Psoas muscle (tissue), 7 donors: ENCODE measurements at regions not wholly inside any gene's neighbourhood (a gene's known extent, or its start where the extent isn't known, plus 50 kb on each side); places are given as distances from the start of the nearest gene placed in this dataset.
"Not testable (repeated sequence)": the region's sequence is repeated elsewhere in the genome, so short reads cannot be mapped to it uniquely, and the experiment has no call there.

Source experiments
- ATAC-seq, 4 donors: fragments of 200-7000 bp; cut with Tn5 transposase; one replicate each; pipeline ENCODE4 v1.9.1; 2020; ENCODE audit warnings: moderate library complexity in 3 of 4, mild to moderate bottlenecking in 2 of 4
- DNase-seq, 2 donors: peaks; one replicate each; pipeline ENCODE4 v3.0.0-alpha.2; 2020
- H3K27ac ChIP-seq: fragments of 200-600 bp; one replicate; pipeline ENCODE4 v1.8.0; 2022
- H3K27me3 ChIP-seq, 3 donors: fragments of 200-600 bp in 1 of 3; one replicate each; pipeline versions ENCODE4 v1.6.1 to v1.8.0; 2013 to 2022; ENCODE audit warnings: low read length in 2 of 3, mild to moderate bottlenecking in 2 of 3, moderate library complexity in 1 of 3; ENCODE audit not compliant: insufficient read depth in 3 of 3
- H3K36me3 ChIP-seq, 2 donors: fragments of 200-600 bp in 1 of 2; one replicate each; pipeline versions ENCODE4 v1.6.1 to v1.8.0; 2013 to 2022; ENCODE audit warnings: low read depth in 1 of 2, mild to moderate bottlenecking in 1 of 2, moderate library complexity in 1 of 2; ENCODE audit not compliant: insufficient read depth in 1 of 2
- H3K4me1 ChIP-seq: fragments of 200-600 bp; one replicate; pipeline ENCODE4 v1.8.0; 2022
- H3K4me3 ChIP-seq: fragments of 200-600 bp; one replicate; pipeline ENCODE4 v1.8.0; 2022; ENCODE audit warnings: mild to moderate bottlenecking
- H3K9me3 ChIP-seq: fragments of 200-600 bp; one replicate; pipeline ENCODE4 v1.8.0; 2022
- WGBS, 3 donors: extraction: QIAGEN DNeasy Blood & Tissue Kit; methylation state at CpG; one replicate each; pipeline versions ENCODE4 v1.1.6 to v1.1.7; 2013; 5-methylcytosine and 5-hydroxymethylcytosine counted together
- intact Hi-C, 2 donors: fragments of 100-400 bp; cut with DNase I; formaldehyde crosslinking; loops; one replicate each; pipeline versions ENCODE4 v1.11.0 to v1.14.2; 2022
- TF ChIP-seq, protein P1 (sequence below): fragments of 200-600 bp; IDR thresholded peaks from one replicate; pipeline ENCODE4 v1.8.0; 2022; ENCODE audit warnings: antibody characterized with exemption
- donor health status: healthy with polysubstance abuse.
- donor health status: DM: no; HTN: no; CAD: no; lungs with moderate emphysema.
- donor health status: Bipolar disorder and iron deficiency.
- donor health status: healthy.
- donor health status: DM: yes; HTN: yes; CAD: no.
- donor health status: DM: no; HTN: no; CAD: no.
- donor health status: DM: yes; HTN: yes; CAD: no.

DNA sequence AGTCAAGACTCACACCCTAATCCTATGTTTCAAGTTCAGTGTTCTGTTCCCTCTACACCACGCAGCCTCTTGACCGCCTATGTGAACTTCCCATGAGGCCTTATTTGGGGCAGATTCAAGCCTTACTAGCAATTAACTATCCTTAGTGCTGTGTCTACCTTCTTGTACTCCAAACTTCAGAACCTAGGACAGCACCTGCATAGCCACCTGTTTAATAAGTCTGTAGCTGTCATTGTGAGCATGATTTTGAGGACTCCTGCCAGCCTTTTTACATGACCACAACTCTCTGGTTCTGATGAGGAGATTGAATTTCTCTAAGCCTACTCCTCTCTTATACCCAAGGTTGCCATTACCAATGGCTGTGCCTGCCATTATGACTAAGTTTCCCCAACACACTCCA is 50.8 kb upstream of the PCSK1 start:
- 44 to 51% (median 48%) methylated on average over 2 of the region's 2 CpGs for WGBS, 3 donors
- ATAC-seq (no peak), DNase-seq (no peak)
- TF ChIP-seq, protein P1, sequence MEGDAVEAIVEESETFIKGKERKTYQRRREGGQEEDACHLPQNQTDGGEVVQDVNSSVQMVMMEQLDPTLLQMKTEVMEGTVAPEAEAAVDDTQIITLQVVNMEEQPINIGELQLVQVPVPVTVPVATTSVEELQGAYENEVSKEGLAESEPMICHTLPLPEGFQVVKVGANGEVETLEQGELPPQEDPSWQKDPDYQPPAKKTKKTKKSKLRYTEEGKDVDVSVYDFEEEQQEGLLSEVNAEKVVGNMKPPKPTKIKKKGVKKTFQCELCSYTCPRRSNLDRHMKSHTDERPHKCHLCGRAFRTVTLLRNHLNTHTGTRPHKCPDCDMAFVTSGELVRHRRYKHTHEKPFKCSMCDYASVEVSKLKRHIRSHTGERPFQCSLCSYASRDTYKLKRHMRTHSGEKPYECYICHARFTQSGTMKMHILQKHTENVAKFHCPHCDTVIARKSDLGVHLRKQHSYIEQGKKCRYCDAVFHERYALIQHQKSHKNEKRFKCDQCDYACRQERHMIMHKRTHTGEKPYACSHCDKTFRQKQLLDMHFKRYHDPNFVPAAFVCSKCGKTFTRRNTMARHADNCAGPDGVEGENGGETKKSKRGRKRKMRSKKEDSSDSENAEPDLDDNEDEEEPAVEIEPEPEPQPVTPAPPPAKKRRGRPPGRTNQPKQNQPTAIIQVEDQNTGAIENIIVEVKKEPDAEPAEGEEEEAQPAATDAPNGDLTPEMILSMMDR: no peak
- Histone ChIP-seq H3K4me1 (no peaks in the 10 kb centered on the region), H3K4me3 (no peak overlapping the region), H3K9me3 (no peaks in the 10 kb centered on the region), H3K27ac (no peak overlapping the region), H3K27me3 (no peaks in the 10 kb centered on the region), H3K36me3 (no peaks in the 10 kb centered on the region)
- intact Hi-C loops: no loop called here

DNA sequence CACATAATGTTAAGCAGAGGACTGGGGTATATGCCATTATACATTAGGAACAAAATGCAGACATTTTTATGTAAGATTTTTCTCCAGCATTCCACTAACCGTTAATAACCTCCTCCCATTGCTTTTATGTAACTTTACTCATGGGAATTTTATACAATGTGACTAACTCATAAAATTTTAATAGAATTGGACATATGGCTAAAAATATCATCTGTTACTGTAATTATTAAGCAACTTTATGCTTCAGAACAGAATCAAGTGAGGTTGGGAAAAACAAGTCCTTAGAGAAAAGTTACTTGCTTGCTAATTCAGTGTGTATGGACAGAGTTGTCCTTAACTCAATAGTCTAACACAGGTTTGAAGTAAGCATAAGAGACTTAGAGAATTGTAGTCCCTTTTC is 54.8 kb upstream of the PCSK1 start:
- Histone ChIP-seq H3K4me1 (no peaks in the 10 kb centered on the region), H3K27ac (no peak overlapping the region), H3K27me3 (no peaks in the 10 kb centered on the region), H3K36me3 (no peaks in the 10 kb centered on the region), H3K9me3 (no peaks in the 10 kb centered on the region), H3K4me3 (no peak overlapping the region)
- intact Hi-C loops: no loop called here
- TF ChIP-seq, protein P1: no peak
- ATAC-seq (no peak), DNase-seq (no peak)
- 34 to 43% (median 39%) methylated on average over 1 of the region's 1 CpG for WGBS, 3 donors

DNA sequence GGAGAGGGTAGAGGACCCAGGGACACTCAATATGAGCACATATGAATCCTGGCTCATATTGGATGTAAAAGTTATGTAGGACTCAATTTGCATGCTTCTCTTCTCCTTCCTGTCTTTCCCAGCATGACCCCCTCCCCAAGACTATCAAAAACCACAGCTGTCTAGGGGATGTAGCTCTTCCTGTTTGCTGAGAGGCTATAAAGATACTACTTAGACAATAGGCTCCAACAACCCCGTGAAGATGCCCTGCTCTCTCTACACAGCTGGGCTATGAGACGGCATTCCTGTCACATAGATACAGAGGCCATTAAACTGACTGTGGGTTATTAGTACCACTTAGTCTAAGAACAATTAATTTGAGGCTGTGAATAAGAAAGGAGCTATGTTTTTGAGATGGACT is 56.5 kb upstream of the PCSK1 start:
- 40 to 49% (median 45%) methylated on average over 2 of the region's 2 CpGs for WGBS, 3 donors

DNA sequence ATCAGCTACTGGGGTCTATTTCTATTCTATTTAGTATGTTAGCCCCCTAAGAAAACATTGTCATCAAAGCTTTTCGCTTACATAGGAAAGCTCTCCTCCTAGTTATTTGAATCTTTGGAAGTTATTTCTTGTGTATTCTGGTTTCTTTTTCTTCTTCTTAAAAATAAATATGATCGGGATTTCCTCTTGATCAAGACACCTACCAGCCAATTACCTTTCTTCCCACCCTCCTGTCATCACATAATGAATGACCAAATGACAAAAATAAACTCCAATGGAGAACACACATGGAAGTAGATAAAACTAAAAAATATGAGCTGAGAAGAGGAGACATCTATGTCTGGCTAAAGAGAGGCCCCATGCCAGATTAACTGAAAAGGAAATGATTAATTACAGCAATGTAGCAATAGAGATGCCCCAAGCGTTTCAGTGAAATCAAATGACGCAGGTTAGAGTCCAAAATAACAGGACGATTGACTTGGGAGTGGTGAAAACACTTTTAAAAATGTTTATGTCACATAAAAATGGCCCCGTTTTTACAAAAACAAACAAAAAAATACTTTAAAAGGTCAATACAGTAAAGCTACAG is 59.5 kb upstream of the PCSK1 start:
- H3K4me3 ChIP-seq: no peak overlapping the region
- TF ChIP-seq, protein P1: no peak
- no peaks in the 10 kb centered on the region for H3K9me3 ChIP-seq
- DNase-seq: no peak
- WGBS, 3 donors: 69 to 74% (median 72%) methylated on average over 6 of the region's 6 CpGs
- H3K36me3 ChIP-seq: no peaks in the 10 kb centered on the region
- H3K27ac ChIP-seq: no peak overlapping the region
- no peaks in the 10 kb centered on the region for H3K4me1 ChIP-seq
- no peak for ATAC-seq
- H3K27me3 ChIP-seq: no peaks in the 10 kb centered on the region
- intact Hi-C loops: no loop called here

More for the DNA sequence above, 56.5 kb upstream of the PCSK1 start:
- Histone ChIP-seq H3K27me3 (no peaks in the 10 kb centered on the region), H3K9me3 (no peaks in the 10 kb centered on the region), H3K36me3 (no peaks in the 10 kb centered on the region), H3K4me3 (no peak overlapping the region), H3K27ac (no peak overlapping the region), H3K4me1 (no peaks in the 10 kb centered on the region)
- TF ChIP-seq, protein P1: no peak
- intact Hi-C loops: no loop called here
- ATAC-seq: no peak
- DNase-seq: no peak

DNA sequence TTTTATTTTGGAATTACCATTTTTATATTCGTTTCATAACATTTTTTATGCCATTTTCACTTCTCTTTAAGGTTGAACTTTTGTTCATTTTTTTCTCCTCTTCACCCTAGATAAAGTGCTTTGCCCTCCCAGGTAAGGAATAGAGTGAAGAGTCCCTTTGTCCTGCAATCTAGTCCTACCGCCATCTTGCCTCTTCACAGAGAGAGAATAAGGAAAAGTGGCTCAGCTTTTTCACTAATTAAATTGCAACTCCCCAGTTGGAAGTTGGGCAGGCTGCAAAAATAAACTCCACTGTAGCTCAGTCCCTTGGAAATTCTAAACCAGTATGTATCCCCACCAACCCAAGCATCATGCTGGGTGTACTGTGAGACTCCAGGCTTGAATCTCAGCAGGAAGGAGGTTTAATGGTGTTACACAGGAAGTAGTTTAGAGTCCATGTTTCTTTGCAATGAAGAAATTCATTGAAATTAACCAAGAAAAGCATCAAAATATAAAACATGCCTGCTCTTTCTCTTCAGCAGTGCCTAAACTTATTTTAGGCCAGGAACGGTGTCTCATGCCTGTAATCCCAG is 60.3 kb upstream of the PCSK1 start:
- Histone ChIP-seq H3K27ac (no peak overlapping the region), H3K4me3 (no peak overlapping the region), H3K27me3 (no peaks in the 10 kb centered on the region), H3K36me3 (no peaks in the 10 kb centered on the region), H3K9me3 (no peaks in the 10 kb centered on the region), H3K4me1 (no peaks in the 10 kb centered on the region)
- TF ChIP-seq, protein P1: no peak
- WGBS, 3 donors: 80 to 86% (median 81%) methylated on average over 3 of the region's 3 CpGs
- DNase-seq (no peak), ATAC-seq (no peak)
- intact Hi-C loops: no loop called here

DNA sequence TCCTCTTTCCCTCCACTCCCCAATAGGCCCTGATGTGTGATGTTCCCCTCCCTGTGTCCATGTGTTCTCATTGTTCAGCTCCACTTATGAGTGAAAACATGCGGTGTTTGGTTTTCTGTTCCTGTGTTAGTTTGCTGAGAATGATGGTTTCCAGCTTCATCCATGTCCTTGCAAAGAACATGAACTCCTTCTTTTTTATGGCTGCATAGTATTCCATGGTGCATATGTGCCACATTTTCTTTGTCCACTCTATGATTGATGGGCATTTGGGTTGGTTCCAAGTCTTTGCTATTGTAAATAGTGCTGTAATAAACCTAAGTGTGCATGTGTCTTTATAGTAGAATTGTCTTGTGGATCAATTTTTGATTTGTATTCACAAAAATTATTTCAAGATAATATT is 62.4 kb upstream of the PCSK1 start:
- H3K36me3 ChIP-seq, H3K9me3 ChIP-seq, intact Hi-C loops, H3K4me3 ChIP-seq, H3K27me3 ChIP-seq, ATAC-seq, H3K4me1 ChIP-seq, DNase-seq, H3K27ac ChIP-seq: not testable (repeated sequence)
- WGBS, 3 donors: 100% methylated on average over 1 of the region's 1 CpG

DNA sequence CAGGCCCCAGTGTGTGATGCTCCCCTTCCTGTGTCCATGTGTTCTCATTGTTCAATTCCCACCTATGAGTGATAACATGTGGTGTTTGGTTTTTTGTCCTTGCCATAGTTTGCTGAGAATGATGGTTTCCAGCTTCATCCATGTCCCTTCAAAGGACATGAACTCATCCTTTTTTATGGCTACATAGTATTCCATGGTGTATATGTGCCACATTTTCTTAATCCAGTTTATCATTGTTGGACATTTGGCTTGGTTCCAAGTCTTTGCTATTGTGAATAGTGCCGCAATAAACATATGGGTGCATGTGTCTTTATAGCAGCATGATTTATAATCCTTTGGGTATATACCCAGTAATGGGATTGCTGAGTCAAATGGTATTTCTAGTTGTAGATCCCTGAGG is 64.0 kb upstream of the PCSK1 start:
- H3K27ac ChIP-seq, ATAC-seq, H3K9me3 ChIP-seq, DNase-seq, H3K4me1 ChIP-seq, intact Hi-C loops, H3K27me3 ChIP-seq, H3K36me3 ChIP-seq, H3K4me3 ChIP-seq: not testable (repeated sequence)
- 80 to 88% (median 85%) methylated on average over 1 of the region's 1 CpG for WGBS, 3 donors
